HEK293 (cell line): ENCODE measurements at regions not wholly inside any gene's neighbourhood (a gene's known extent, or its start where the extent isn't known, plus 50 kb on each side); places are given as distances from the start of the nearest gene placed in this dataset.

ENCODE experiments used
- CTCF ChIA-PET: fragments of 350-600 bp; formaldehyde crosslinking; extraction: SDS; loops from one replicate; lab custom pipeline; 2021; ENCODE audit warnings: antibody characterized with exemption; lab: Yijun Ruan, JAX
- POLR2A ChIA-PET: fragments of 300-600 bp; formaldehyde crosslinking; extraction: SDS; loops from one replicate; lab custom pipeline; 2020; ENCODE audit warnings: antibody characterized with exemption, inconsistent platforms; lab: Yijun Ruan, JAX
- H3K27ac ChIP-seq: fragments of 200-500 bp; sonication (Bioruptor generic); 2 replicates; pipeline ENCODE4 v1.5.1; 2014; ENCODE audit warnings: low read depth, low read length, control low read depth, inconsistent platforms; ENCODE audit errors: extremely low read depth
- H3K36me3 ChIP-seq, 2 experiments: fragments of 200-500 bp in 1 of 2; sonication (Bioruptor generic) in 1 of 2; 1 replicate in 1 of 2; 2 replicates in 1 of 2; pipeline ENCODE4 v1.5.1; 2014 to 2017; ENCODE audit warnings: inconsistent platforms in 2 of 2, low read length in 2 of 2; ENCODE audit not compliant: control insufficient read depth in 2 of 2, insufficient read depth in 1 of 2
- H3K4me1 ChIP-seq: fragments of 200-500 bp; sonication (Bioruptor generic); 2 replicates; pipeline ENCODE4 v1.5.1; 2014; ENCODE audit warnings: mild to moderate bottlenecking, low read length, inconsistent platforms; ENCODE audit not compliant: control insufficient read depth, insufficient read depth
- H3K4me3 ChIP-seq: 2 replicates; pipeline ENCODE4 v1.5.1; 2011; ENCODE audit warnings: low read depth, mild to moderate bottlenecking, control low read depth, low read length, moderate library complexity
- H3K9me3 ChIP-seq: fragments of 200-500 bp; sonication (Bioruptor generic); 2 replicates; pipeline ENCODE4 v1.5.1; 2014; ENCODE audit warnings: low read depth, low read length, inconsistent platforms; ENCODE audit not compliant: control insufficient read depth, insufficient read depth
- PRDM10 ChIP-seq: fragments of 450-650 bp; formaldehyde crosslinking; IDR thresholded peaks from 2 replicates; pipeline ENCODE4 v1.5.1; 2016; ENCODE audit warnings: missing biosample characterization, missing genetic modification characterization
- PRDM4 ChIP-seq: fragments of 450-650 bp; formaldehyde crosslinking; IDR thresholded peaks from 2 replicates; pipeline ENCODE4 v1.5.1; 2017; ENCODE audit warnings: missing biosample characterization, missing genetic modification characterization
- ZBTB10 ChIP-seq: fragments of 450-650 bp; formaldehyde crosslinking; IDR thresholded peaks from 2 replicates; pipeline ENCODE4 v1.5.1; 2016; ENCODE audit warnings: missing biosample characterization, missing genetic modification characterization
- ZFP3 ChIP-seq: fragments of 450-650 bp; formaldehyde crosslinking; IDR thresholded peaks from 2 replicates; pipeline ENCODE4 v1.5.1; 2016; ENCODE audit warnings: low read depth, missing biosample characterization, missing genetic modification characterization
- ZNF138 ChIP-seq: fragments of 450-650 bp; formaldehyde crosslinking; IDR thresholded peaks from 2 replicates; pipeline ENCODE4 v1.5.1; 2016; ENCODE audit warnings: missing biosample characterization, missing genetic modification characterization, borderline replicate concordance
- ZNF174 ChIP-seq: fragments of 450-650 bp; formaldehyde crosslinking; IDR thresholded peaks from 2 replicates; pipeline ENCODE4 v1.5.0; 2017; ENCODE audit warnings: missing biosample characterization, mild to moderate bottlenecking, missing genetic modification characterization
- ZNF211 ChIP-seq: fragments of 450-650 bp; formaldehyde crosslinking; IDR thresholded peaks from 2 replicates; pipeline ENCODE4 v1.5.1; 2016; ENCODE audit warnings: low read depth, missing biosample characterization, missing genetic modification characterization
- ZNF274 ChIP-seq, 2 experiments: fragments of 200-500 bp in 1 of 2; fragments of 450-650 bp in 1 of 2; sonication (Bioruptor generic) in 1 of 2; formaldehyde crosslinking in 1 of 2; IDR thresholded peaks; 2 replicates each; pipeline versions ENCODE4 v1.5.1 to v1.6.1; 2014 to 2016; ENCODE audit warnings: borderline replicate concordance in 1 of 2, inconsistent platforms in 1 of 2, low read length in 1 of 2, missing biosample characterization in 1 of 2, missing genetic modification characterization in 1 of 2
- ZNF302 ChIP-seq: fragments of 450-650 bp; formaldehyde crosslinking; IDR thresholded peaks from 2 replicates; pipeline ENCODE4 v1.5.1; 2016; ENCODE audit warnings: missing biosample characterization, missing genetic modification characterization, low read depth
- ZNF37A ChIP-seq: fragments of 450-650 bp; IDR thresholded peaks from 2 replicates; pipeline ENCODE4 v1.5.1; 2018; ENCODE audit warnings: missing biosample characterization, missing genetic modification characterization
- ZNF580 ChIP-seq: fragments of 450-650 bp; formaldehyde crosslinking; IDR thresholded peaks from 2 replicates; pipeline ENCODE4 v1.5.1; 2016; ENCODE audit warnings: missing biosample characterization, missing genetic modification characterization
- ZNF677 ChIP-seq: fragments of 450-650 bp; IDR thresholded peaks from 2 replicates; pipeline ENCODE4 v1.5.0; 2018; ENCODE audit warnings: missing biosample characterization, mild to moderate bottlenecking, missing genetic modification characterization, moderate library complexity
- ZNF747 ChIP-seq: fragments of 450-650 bp; formaldehyde crosslinking; IDR thresholded peaks from 2 replicates; pipeline ENCODE4 v1.5.1; 2016; ENCODE audit warnings: missing biosample characterization, missing genetic modification characterization
- ZSCAN16 ChIP-seq: fragments of 450-650 bp; formaldehyde crosslinking; IDR thresholded peaks from 2 replicates; pipeline ENCODE4 v1.5.1; 2016; ENCODE audit warnings: missing biosample characterization, missing genetic modification characterization
- ZSCAN23 ChIP-seq: fragments of 450-650 bp; formaldehyde crosslinking; IDR thresholded peaks from 2 replicates; pipeline ENCODE4 v1.5.1; 2016; ENCODE audit warnings: missing biosample characterization, missing genetic modification characterization

GRCh38 chr20:16173044-16173443 lies 400.2 kb downstream of the KIF16B start:
- POLR2A ChIA-PET: no interaction called here
- no peak overlapping the region for H3K4me3 ChIP-seq

More at GRCh38 chr20:16173044-16173443, 400.2 kb downstream of the KIF16B start:
- no peaks in the 10 kb centered on the region for H3K36me3 ChIP-seq
- CTCF ChIA-PET: no interaction called here
- H3K27ac ChIP-seq: no peak overlapping the region
- no peaks in the 10 kb centered on the region for H3K4me1 ChIP-seq
- TF ChIP-seq ZNF138 (tag by site-specific recombination) (no peak), ZNF274 (IDR thresholded peaks at IDR 0.05; ENCODE audit: low read length) (no peak), ZNF274 (tag by site-specific recombination; IDR thresholded peaks at IDR 0.05; ENCODE audit: borderline replicate concordance) (no peak), ZNF580 (no peak), ZSCAN23 (tag by site-specific recombination) (no peak), ZNF677 (tag by site-specific recombination) (no peak), ZBTB10 (no peak), ZFP3 (no peak), PRDM4 (tag by site-specific recombination) (no peak), ZNF174 (tag by site-specific recombination) (no peak), ZNF37A (tag by site-specific recombination) (no peak), ZNF211 (no peak), ZSCAN16 (tag by site-specific recombination) (no peak), ZNF302 (no peak), PRDM10 (no peak), ZNF747 (tag by site-specific recombination) (no peak)
- no peaks in the 10 kb centered on the region for H3K9me3 ChIP-seq
